ENCODE measurements at regions not wholly inside any gene's neighbourhood (a gene's known extent, or its start where the extent isn't known, plus 50 kb on each side); places are given as distances from the start of the nearest gene placed in this dataset.

GRCh38 chr15:70453766-70454165 lies 309.6 kb downstream of the UACA start:
- H3K36me3 ChIP-seq (ENCODE audit: insufficient read depth, low read length) = no peaks in the 10 kb centered on the region
- H3K27ac ChIP-seq (ENCODE audit: low read length) = no peak overlapping the region
- no peaks in the 10 kb centered on the region for H4K20me1 ChIP-seq (ENCODE audit: insufficient read depth)
- no peaks in the 10 kb centered on the region for H3K27me3 ChIP-seq (ENCODE audit: insufficient read depth, low read depth, low read length)
- TF ChIP-seq TAF1 (IDR thresholded peaks at IDR 0.05; ENCODE audit: low read depth) = no peak
- no peak for TF ChIP-seq REST (IDR thresholded peaks at IDR 0.05; ENCODE audit: borderline replicate concordance)
- TF ChIP-seq CTCF (IDR thresholded peaks at IDR 0.05; ENCODE audit: poor library complexity, severe bottlenecking) = no peak
- TF ChIP-seq SMC3 (conservative IDR thresholded peaks at IDR 0.05; ENCODE audit: poor library complexity) = no peak
- TF ChIP-seq POLR2AphosphoS5 (IDR thresholded peaks at IDR 0.05) = no peak
- TF ChIP-seq RAD21 (conservative IDR thresholded peaks at IDR 0.05) = no peak
- no peak for TF ChIP-seq EP300 (conservative IDR thresholded peaks at IDR 0.05; ENCODE audit: poor library complexity, severe bottlenecking)
- TF ChIP-seq EZH2 (IDR thresholded peaks at IDR 0.05; ENCODE audit: borderline replicate concordance, insufficient read depth, low read length, poor library complexity, severe bottlenecking) = no peak
- TF ChIP-seq MXI1 (conservative IDR thresholded peaks at IDR 0.05; ENCODE audit: poor library complexity, severe bottlenecking) = no peak
- H3K9me3 ChIP-seq (ENCODE audit: low read length) = no peaks in the 10 kb centered on the region
- H3K4me2 ChIP-seq (ENCODE audit: low read length) = no peak overlapping the region
- H3K79me2 ChIP-seq (replicated peaks; ENCODE audit: insufficient read depth, low read length) = no peaks in the 10 kb centered on the region
- H3K4me3 ChIP-seq (ENCODE audit: low read length) = no peak overlapping the region
- H3K9ac ChIP-seq (ENCODE audit: low read length) = no peak overlapping the region
- no peaks in the 10 kb centered on the region for H3K9me2 ChIP-seq (ENCODE audit: insufficient read depth, low read length)
- no peak overlapping the region for H2AFZ ChIP-seq (ENCODE audit: low read depth, low read length)
- no peaks in the 10 kb centered on the region for H3F3A ChIP-seq (ENCODE audit: insufficient read depth, low read length, poor library complexity, severe bottlenecking)

DNA sequence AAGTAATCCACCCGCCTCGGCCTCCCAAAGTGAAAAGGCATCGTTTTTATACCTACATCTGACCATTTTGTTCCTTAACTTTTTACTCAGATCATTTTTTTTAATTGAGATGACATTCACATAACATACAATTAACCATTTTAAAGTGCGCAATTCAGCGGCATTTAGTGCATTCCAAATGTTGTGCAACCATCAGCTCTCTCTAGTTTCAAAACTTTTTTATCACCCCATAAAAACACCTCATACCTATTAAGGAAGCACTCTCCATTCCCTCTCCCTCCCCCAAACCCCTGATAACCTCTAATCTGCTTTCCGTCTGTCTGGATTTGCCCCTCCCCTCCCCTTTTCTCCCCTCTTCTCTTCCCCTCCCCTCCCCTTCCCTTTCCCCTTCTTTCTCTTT lies 310.1 kb downstream of the UACA start:
- Histone ChIP-seq H3K79me2 (replicated peaks; ENCODE audit: insufficient read depth, low read length) (no peaks in the 10 kb centered on the region), H3K36me3 (ENCODE audit: insufficient read depth, low read length) (no peaks in the 10 kb centered on the region)

More for the DNA sequence above, 310.1 kb downstream of the UACA start:
- Histone ChIP-seq H3K9me3 (ENCODE audit: low read length) (no peaks in the 10 kb centered on the region), H3K27me3 (ENCODE audit: insufficient read depth, low read depth, low read length) (no peaks in the 10 kb centered on the region), H3K4me2 (ENCODE audit: low read length) (no peak overlapping the region), H3K9ac (ENCODE audit: low read length) (no peak overlapping the region), H2AFZ (ENCODE audit: low read depth, low read length) (no peak overlapping the region), H3F3A (ENCODE audit: insufficient read depth, low read length, poor library complexity, severe bottlenecking) (no peaks in the 10 kb centered on the region), H4K20me1 (ENCODE audit: insufficient read depth) (no peaks in the 10 kb centered on the region), H3K27ac (ENCODE audit: low read length) (no peak overlapping the region), H3K9me2 (ENCODE audit: insufficient read depth, low read length) (no peaks in the 10 kb centered on the region), H3K4me3 (ENCODE audit: low read length) (no peak overlapping the region)
- TF ChIP-seq POLR2AphosphoS5 (IDR thresholded peaks at IDR 0.05) = no peak

Data from neural cell (in vitro differentiated cells).